A549 (cell line): ENCODE measurements at regions not wholly inside any gene's neighbourhood (a gene's known extent, or its start where the extent isn't known, plus 50 kb on each side); places are given as distances from the start of the nearest gene placed in this dataset.
A peak's percentile ranks its signal among the peaks of the same experiment; 100 is the strongest.
"Not testable (repeated sequence)": the region's sequence is repeated elsewhere in the genome, so short reads cannot be mapped to it uniquely, and the experiment has no call there.

Source experiments
- ATAC-seq, 2 experiments: fragments of 200-7000 bp in 1 of 2; fragments of >200 bp in 1 of 2; cut with Nextera tagmentation in 1 of 2; cut with Tn5 transposase in 1 of 2; 3 replicates each; pipeline versions ENCODE4 v1.8.0 to v1.9.1; 2018 to 2020; ENCODE audit warnings: mild to moderate bottlenecking in 1 of 2, moderate library complexity in 1 of 2
- CTCF ChIA-PET: fragments of 300-600 bp; sonication (Branson Sonifier 250); formaldehyde crosslinking; extraction: SDS; loops from one replicate; lab custom pipeline; 2021; ENCODE audit warnings: antibody characterized with exemption, inconsistent platforms; lab: Yijun Ruan, JAX
- POLR2A ChIA-PET: fragments of 350-600 bp; formaldehyde crosslinking; extraction: SDS; loops from one replicate; lab custom pipeline; 2021; ENCODE audit warnings: antibody characterized with exemption, inconsistent platforms; lab: Yijun Ruan, JAX
- DNase-seq, 2 experiments: peaks; one replicate each; pipeline versions ENCODE4 v3.0.0 to v3.0.0-alpha.2; 2011 to 2016; ENCODE audit warnings: low read depth in 1 of 2, low spot score in 1 of 2
- FAIRE-seq: peaks from 2 replicates; lab custom pipeline; 2011; peaks lifted over from hg19 to GRCh38; lab: Jason Lieb, UNC
- H3K27ac ChIP-seq, 2 experiments: fragments of >200 bp; sonication (Bioruptor Twin); formaldehyde crosslinking; 3 replicates each; pipeline ENCODE4 v1.5.1; 2016 to 2017
- H3K4me1 ChIP-seq: fragments of >200 bp; sonication (Bioruptor Twin); formaldehyde crosslinking; 3 replicates; pipeline ENCODE4 v1.6.1; 2016
- H3K4me2 ChIP-seq: fragments of >200 bp; sonication (Bioruptor Twin); formaldehyde crosslinking; 3 replicates; pipeline ENCODE4 v1.6.1; 2016
- H3K4me3 ChIP-seq: fragments of >200 bp; sonication (Bioruptor Twin); formaldehyde crosslinking; 3 replicates; pipeline ENCODE4 v1.5.1; 2016
- H3K9me3 ChIP-seq: fragments of >200 bp; sonication (Bioruptor Twin); formaldehyde crosslinking; 3 replicates; pipeline ENCODE4 v1.6.1; 2016
- BHLHE40 ChIP-seq: IDR thresholded peaks from 2 replicates; pipeline ENCODE4 v1.6.1; 2012; ENCODE audit warnings: low read depth, low read length, inconsistent platforms
- CHD2 ChIP-seq: fragments of 150-350 bp; IDR thresholded peaks from 2 replicates; pipeline ENCODE4 v1.6.1; 2014; ENCODE audit warnings: low read length; ENCODE audit not compliant: partially characterized antibody
- GATA3 ChIP-seq: IDR thresholded peaks from 2 replicates; pipeline ENCODE4 v1.6.1; 2012; ENCODE audit warnings: borderline replicate concordance
- HDAC2 ChIP-seq: fragments of 200-600 bp; sonication (generic); IDR thresholded peaks from 2 replicates; pipeline ENCODE4 v1.6.1; 2016
- JUN ChIP-seq, 2 experiments: fragments of >200 bp; sonication (Bioruptor Twin); formaldehyde crosslinking; IDR thresholded peaks; 2 replicates in 1 of 2; 3 replicates in 1 of 2; pipeline ENCODE4 v1.6.1; 2016 to 2017
- NPAS2 ChIP-seq: fragments of 250-450 bp; sonication (Bioruptor Pico); IDR thresholded peaks from 2 replicates; pipeline ENCODE4 v1.8.0; 2022; ENCODE audit warnings: mild to moderate bottlenecking, moderate library complexity, borderline replicate concordance
- NR3C1 ChIP-seq: fragments of >200 bp; sonication (Bioruptor Twin); formaldehyde crosslinking; IDR thresholded peaks from 3 replicates; pipeline ENCODE4 v1.6.1; 2017
- RAD21 ChIP-seq, 2 experiments: fragments of >200 bp in 1 of 2; sonication (Bioruptor Twin) in 1 of 2; formaldehyde crosslinking in 1 of 2; IDR thresholded peaks in 1 of 2; conservative IDR thresholded peaks in 1 of 2; 2 replicates in 1 of 2; 3 replicates in 1 of 2; pipeline ENCODE4 v1.6.1; 2012 to 2018; ENCODE audit warnings: inconsistent platforms in 1 of 2
- SMC3 ChIP-seq: fragments of >200 bp; sonication (Bioruptor Twin); formaldehyde crosslinking; IDR thresholded peaks from 3 replicates; pipeline ENCODE4 v1.6.1; 2018; ENCODE audit warnings: inconsistent platforms
- ZC3H11A ChIP-seq: fragments of 450-650 bp; IDR thresholded peaks from 2 replicates; pipeline ENCODE4 v1.6.1; 2014; ENCODE audit warnings: antibody characterized with exemption, mild to moderate bottlenecking
- WGBS: methylation state at CpG from one replicate; pipeline ENCODE4 v1.1.6; 2017; ENCODE audit errors: missing lambda C conversion rate; 5-methylcytosine and 5-hydroxymethylcytosine counted together
- TF ChIP-seq, protein P1 (sequence below): IDR thresholded peaks from 2 replicates; pipeline ENCODE4 v1.6.1; 2012; ENCODE audit warnings: low read depth, borderline replicate concordance
- TF ChIP-seq, protein P2 (sequence below): IDR thresholded peaks from 2 replicates; pipeline ENCODE4 v1.6.1; 2012

DNA sequence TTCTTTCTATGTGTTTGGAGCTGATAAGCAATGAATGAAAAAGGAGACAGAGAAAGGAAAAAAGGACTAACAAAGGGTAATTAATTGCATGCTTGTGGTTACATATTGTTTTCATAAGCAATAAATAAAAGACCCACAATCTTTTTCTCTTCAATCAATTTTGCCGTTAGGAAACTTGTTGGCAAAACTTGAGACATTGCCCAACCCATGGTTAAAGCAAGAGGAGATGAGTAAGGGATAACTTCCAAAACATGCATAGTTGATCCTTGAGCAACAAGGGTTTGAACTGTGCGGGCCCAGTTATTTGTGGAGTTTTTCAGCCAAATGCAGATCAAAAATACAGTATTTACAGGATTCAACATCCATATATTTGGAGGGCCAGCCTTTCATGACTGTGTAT is 572.4 kb downstream of the AMY1C start:
- DNase-seq, result no peak
- POLR2A ChIA-PET, result no interaction called here
- H3K27ac ChIP-seq, result no peak overlapping the region
- no peak for ATAC-seq
- CTCF ChIA-PET, result no interaction called here
- H3K4me3 ChIP-seq, result no peak overlapping the region
- no peak for TF ChIP-seq SMC3
- no peak for TF ChIP-seq NPAS2
- TF ChIP-seq GATA3, result no peak
- TF ChIP-seq NR3C1, result no peak
- no peak for TF ChIP-seq BHLHE40
- TF ChIP-seq CHD2, result no peak
- no peaks in the 10 kb centered on the region for H3K9me3 ChIP-seq
- no peak for FAIRE-seq
- WGBS, result 10% methylated on average over 2 of the region's 2 CpGs
- H3K4me1 ChIP-seq, result no peaks in the 10 kb centered on the region
- no peak overlapping the region for H3K4me2 ChIP-seq

DNA sequence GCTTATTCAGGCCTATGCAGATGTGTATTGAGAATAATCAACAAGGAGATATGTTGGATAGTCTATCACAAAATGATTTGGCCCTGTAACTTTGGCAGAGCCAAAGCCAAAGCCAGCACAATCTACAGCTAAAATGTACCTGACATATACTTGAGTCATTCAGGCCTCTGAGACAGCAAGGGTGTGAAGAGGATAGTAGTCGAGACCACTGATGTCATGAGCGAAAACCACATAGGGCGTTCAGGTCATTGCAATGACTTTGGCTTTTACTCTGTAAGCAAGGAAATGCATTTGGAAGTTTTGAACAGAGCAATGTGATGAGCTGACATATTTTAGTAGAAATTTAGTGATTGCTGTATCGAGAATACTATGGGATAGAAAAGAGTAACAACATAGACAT is 579.6 kb downstream of the AMY1C start:
- POLR2A ChIA-PET, result no interaction called here
- CTCF ChIA-PET, result interaction anchor here (0.6 kb wide), 1 partner anchor 46 kb away, joined by 3 read pairs; no protein-coding TSS in a partner anchor
- 7% methylated on average over 4 of the region's 4 CpGs for WGBS
- Histone ChIP-seq H3K9me3 (no peaks in the 10 kb centered on the region), H3K4me1 (no peaks in the 10 kb centered on the region), H3K27ac (no peak overlapping the region), H3K4me3 (no peak overlapping the region), H3K4me2 (no peak overlapping the region)
- FAIRE-seq (no peak), DNase-seq (no peak), ATAC-seq (no peak)
- TF ChIP-seq CHD2 (no peak), NPAS2 (no peak), RAD21 (conservative IDR thresholded peaks at IDR 0.05 in 1 of 2, IDR thresholded peaks at IDR 0.05 in 1 of 2) (no peak), HDAC2 (no peak)

DNA sequence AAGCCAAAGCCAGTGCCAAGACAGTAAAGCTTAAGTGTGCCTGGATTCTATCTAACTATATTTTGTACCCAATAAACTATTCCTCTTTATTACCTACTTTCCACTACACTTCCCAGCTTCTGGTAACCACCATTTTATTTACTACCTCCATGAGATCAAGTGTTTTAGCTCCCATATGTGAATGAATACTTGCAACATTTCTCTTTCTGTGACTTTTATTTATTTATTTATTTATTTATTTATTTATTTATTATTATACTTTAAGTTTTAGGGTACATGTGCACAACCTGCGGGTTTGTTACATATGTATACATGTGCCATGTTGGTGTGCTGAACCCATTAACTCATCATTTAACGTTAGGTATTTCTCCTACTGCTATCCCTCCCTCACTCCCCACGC is 582.1 kb downstream of the AMY1C start:
- WGBS, result 36% methylated on average over 3 of the region's 3 CpGs
- POLR2A ChIA-PET, result no interaction called here
- FAIRE-seq, result no peak

DNA sequence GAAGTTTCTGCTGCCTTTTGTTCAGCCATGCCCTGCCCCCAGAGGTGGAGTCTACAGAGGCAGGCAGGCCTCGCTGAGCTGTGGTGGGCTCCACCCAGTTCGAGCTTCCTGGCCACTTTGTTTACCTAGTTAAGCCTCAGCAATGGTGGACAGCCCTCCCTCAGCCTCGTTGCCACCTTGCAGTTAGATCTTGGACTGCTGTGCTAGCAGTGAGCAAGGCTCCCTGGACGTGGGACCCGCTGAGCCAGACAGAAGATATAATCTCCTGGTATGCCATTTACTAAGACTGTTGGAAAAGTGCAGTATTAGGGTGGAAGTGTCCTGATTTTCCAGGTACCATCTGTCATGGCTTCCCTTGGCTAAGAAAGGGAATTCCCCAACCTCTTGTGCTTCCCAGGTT is 588.2 kb downstream of the AMY1C start:
- CTCF ChIA-PET, POLR2A ChIA-PET, H3K27ac ChIP-seq, H3K4me3 ChIP-seq, ATAC-seq, H3K4me2 ChIP-seq, H3K9me3 ChIP-seq, FAIRE-seq, DNase-seq, H3K4me1 ChIP-seq: not testable (repeated sequence)
- 10% methylated on average over 2 of the region's 5 CpGs for WGBS

More for the DNA sequence above, 582.1 kb downstream of the AMY1C start:
- ATAC-seq (no peak), DNase-seq (no peak)
- Histone ChIP-seq H3K4me1 (no peaks in the 10 kb centered on the region), H3K27ac (no peak overlapping the region), H3K9me3 (no peaks in the 10 kb centered on the region), H3K4me3 (no peak overlapping the region), H3K4me2 (no peak overlapping the region)
- CTCF ChIA-PET, result no interaction called here
- TF ChIP-seq ZC3H11A, result peak; percentile 29; the same call in 1 of the 2 replicates
- TF ChIP-seq, protein P1, sequence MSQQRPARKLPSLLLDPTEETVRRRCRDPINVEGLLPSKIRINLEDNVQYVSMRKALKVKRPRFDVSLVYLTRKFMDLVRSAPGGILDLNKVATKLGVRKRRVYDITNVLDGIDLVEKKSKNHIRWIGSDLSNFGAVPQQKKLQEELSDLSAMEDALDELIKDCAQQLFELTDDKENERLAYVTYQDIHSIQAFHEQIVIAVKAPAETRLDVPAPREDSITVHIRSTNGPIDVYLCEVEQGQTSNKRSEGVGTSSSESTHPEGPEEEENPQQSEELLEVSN, result no peak
- TF ChIP-seq, all 56 proteins: peak for 1

DNA sequence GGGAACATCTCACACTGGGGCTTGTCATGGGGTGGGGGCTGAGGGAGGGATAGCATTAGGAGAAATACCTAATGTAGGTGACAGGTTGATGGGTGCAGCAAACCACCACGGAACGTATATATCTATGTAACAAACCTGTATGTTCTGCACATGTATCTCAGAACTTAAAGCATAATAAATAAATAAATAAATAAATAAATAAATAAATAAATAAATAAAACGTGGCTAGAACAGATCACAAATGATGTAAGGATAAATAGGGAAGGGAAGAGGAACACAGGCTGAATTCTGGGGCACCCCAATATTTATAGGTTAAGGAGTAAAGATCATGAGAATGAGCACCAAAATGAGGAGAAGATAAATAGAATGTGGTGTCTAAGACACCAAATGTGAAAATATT is 592.2 kb downstream of the AMY1C start:
- POLR2A ChIA-PET, result no interaction called here
- TF ChIP-seq, protein P2, sequence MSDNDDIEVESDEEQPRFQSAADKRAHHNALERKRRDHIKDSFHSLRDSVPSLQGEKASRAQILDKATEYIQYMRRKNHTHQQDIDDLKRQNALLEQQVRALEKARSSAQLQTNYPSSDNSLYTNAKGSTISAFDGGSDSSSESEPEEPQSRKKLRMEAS, result no peak
- peak; percentile 53 for TF ChIP-seq ZC3H11A
- no peak overlapping the region for H3K4me3 ChIP-seq
- no peak overlapping the region for H3K4me2 ChIP-seq
- DNase-seq, result no peak
- 62% methylated on average over 3 of the region's 3 CpGs for WGBS
- no peak overlapping the region for H3K27ac ChIP-seq
- no peak for ATAC-seq
- FAIRE-seq, result no peak
- H3K4me1 ChIP-seq, result no peaks in the 10 kb centered on the region
- H3K9me3 ChIP-seq, result no peaks in the 10 kb centered on the region
- CTCF ChIA-PET, result no interaction called here

DNA sequence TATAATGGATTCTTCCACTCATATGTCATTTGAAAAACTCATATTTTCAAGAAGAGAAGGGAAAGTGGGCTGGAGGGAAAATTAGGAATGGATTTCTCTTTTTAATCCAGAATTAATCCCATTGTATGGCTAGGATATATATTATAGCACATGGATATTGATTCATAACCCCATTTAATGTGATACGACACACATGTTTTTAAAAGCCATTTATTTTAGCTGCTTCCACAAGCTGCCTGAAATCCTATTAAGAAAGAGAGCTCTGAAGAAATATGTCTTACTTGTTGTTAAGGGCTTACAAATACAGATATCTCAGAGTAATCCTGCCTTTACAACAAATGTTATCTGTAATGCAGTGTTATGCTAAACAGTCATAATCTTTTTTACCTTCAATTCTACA is 598.6 kb downstream of the AMY1C start:
- Histone ChIP-seq H3K4me2 (no peak overlapping the region), H3K27ac (no peak overlapping the region), H3K4me1 (no peaks in the 10 kb centered on the region), H3K4me3 (no peak overlapping the region), H3K9me3 (no peaks in the 10 kb centered on the region)
- FAIRE-seq, result no peak
- 14% methylated on average over 1 of the region's 1 CpG for WGBS
- ChIA-PET POLR2A (no interaction called here), CTCF (no interaction called here)
- no peak for DNase-seq
- TF ChIP-seq JUN (IDR thresholded peaks at IDR 0.05) (no peak), RAD21 (conservative IDR thresholded peaks at IDR 0.05 in 1 of 2, IDR thresholded peaks at IDR 0.05 in 1 of 2) (no peak)
- no peak for ATAC-seq
